ENCODE measurements at regions not wholly inside any gene's neighbourhood (a gene's known extent, or its start where the extent isn't known, plus 50 kb on each side); places are given as distances from the start of the nearest gene placed in this dataset.

GRCh38 chr22:49357661-49358440 is 469.8 kb downstream of the BRD1 start:
- H3K9me3 ChIP-seq (ENCODE audit: low read depth): no peaks in the 10 kb centered on the region
- H3K36me3 ChIP-seq (ENCODE audit: low read depth): no peaks in the 10 kb centered on the region
- 31 to 36% methylated on average over 20 of the region's 20 CpGs for WGBS, 2 experiments (ENCODE audit: low coverage in 1 of 2, low lambda C conversion rate in 2 of 2, missing lambda C conversion rate in 2 of 2)
- no peak overlapping the region for H3K27ac ChIP-seq
- H3K9me2 ChIP-seq (ENCODE audit: insufficient read depth): no peaks in the 10 kb centered on the region
- H4K20me1 ChIP-seq (ENCODE audit: insufficient read depth): no peaks in the 10 kb centered on the region
- H3K9ac ChIP-seq: no peak overlapping the region
- H3F3A ChIP-seq (ENCODE audit: insufficient read depth): no peaks in the 10 kb centered on the region
- no peaks in the 10 kb centered on the region for H3K4me1 ChIP-seq (ENCODE audit: insufficient read depth)
- in situ Hi-C loops (cut with MboI): no loop called here
- no peak for TF ChIP-seq EZH2 (IDR thresholded peaks at IDR 0.05; ENCODE audit: insufficient read depth, poor library complexity, severe bottlenecking)
- no peak for TF ChIP-seq EZH2phosphoT487 (IDR thresholded peaks at IDR 0.05; ENCODE audit: insufficient read depth, low read depth)
- H3K4me3 ChIP-seq: no peak overlapping the region
- DNase-seq: no peak
- H3K79me2 ChIP-seq (ENCODE audit: insufficient read depth): no peaks in the 10 kb centered on the region
- H3K27me3 ChIP-seq (replicated peaks; ENCODE audit: insufficient read depth): no peaks in the 10 kb centered on the region
- no peak overlapping the region for H2AFZ ChIP-seq
- no peak overlapping the region for H3K4me2 ChIP-seq (ENCODE audit: unreplicated experiment)

DNA sequence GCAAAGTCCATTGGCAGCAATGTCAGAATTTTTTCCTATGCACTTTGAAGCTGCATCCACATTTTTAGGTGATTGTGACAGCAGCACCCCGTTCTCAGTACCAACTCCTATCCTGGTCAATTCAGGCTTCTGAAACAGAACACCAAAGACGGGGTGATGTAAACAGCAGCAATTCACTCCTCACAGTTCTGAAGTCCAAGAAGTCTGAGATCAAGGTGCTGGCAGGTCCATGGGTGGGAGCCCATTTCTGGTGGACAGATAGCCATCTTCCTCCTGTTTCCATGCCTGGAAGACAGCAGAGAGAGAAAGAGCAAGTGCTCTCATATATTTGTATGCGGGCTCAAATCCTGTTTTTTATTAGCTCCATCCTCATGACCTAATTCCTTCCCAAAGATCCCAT is 471.2 kb downstream of the BRD1 start:
- H3K9me3 ChIP-seq (ENCODE audit: low read depth): no peaks in the 10 kb centered on the region
- H3K36me3 ChIP-seq (ENCODE audit: low read depth): no peaks in the 10 kb centered on the region
- no peak overlapping the region for H3K4me3 ChIP-seq
- H3K27ac ChIP-seq: no peak overlapping the region
- in situ Hi-C loops (cut with MboI): no loop called here
- H3K4me1 ChIP-seq (ENCODE audit: insufficient read depth): no peaks in the 10 kb centered on the region
- WGBS, 2 experiments (ENCODE audit: low coverage in 1 of 2, low lambda C conversion rate in 2 of 2, missing lambda C conversion rate in 2 of 2): 27 to 34% methylated on average over 3 of the region's 3 CpGs
- H4K20me1 ChIP-seq (ENCODE audit: insufficient read depth): no peaks in the 10 kb centered on the region
- DNase-seq: no peak
- no peak overlapping the region for H3K4me2 ChIP-seq (ENCODE audit: unreplicated experiment)
- H3K27me3 ChIP-seq (replicated peaks; ENCODE audit: insufficient read depth): no peaks in the 10 kb centered on the region
- H3K79me2 ChIP-seq (ENCODE audit: insufficient read depth): no peaks in the 10 kb centered on the region
- H3F3A ChIP-seq (ENCODE audit: insufficient read depth): no peaks in the 10 kb centered on the region
- H3K9ac ChIP-seq: no peak overlapping the region
- no peak for TF ChIP-seq EZH2 (IDR thresholded peaks at IDR 0.05; ENCODE audit: insufficient read depth, poor library complexity, severe bottlenecking)
- TF ChIP-seq EZH2phosphoT487 (IDR thresholded peaks at IDR 0.05; ENCODE audit: insufficient read depth, low read depth): no peak
- H3K9me2 ChIP-seq (ENCODE audit: insufficient read depth): no peaks in the 10 kb centered on the region
- no peak overlapping the region for H2AFZ ChIP-seq

- in situ Hi-C loops (cut with MboI): no loop called here
- H2AFZ ChIP-seq: no peak overlapping the region
- no peaks in the 10 kb centered on the region for H3K9me2 ChIP-seq (ENCODE audit: insufficient read depth)
- no peaks in the 10 kb centered on the region for H4K20me1 ChIP-seq (ENCODE audit: insufficient read depth)
- WGBS, 2 experiments (ENCODE audit: low coverage in 1 of 2, low lambda C conversion rate in 2 of 2, missing lambda C conversion rate in 2 of 2): 41 to 44% methylated on average over 18 of the region's 18 CpGs
- no peaks in the 10 kb centered on the region for H3F3A ChIP-seq (ENCODE audit: insufficient read depth)
- H3K79me2 ChIP-seq (ENCODE audit: insufficient read depth): no peaks in the 10 kb centered on the region
- no peaks in the 10 kb centered on the region for H3K4me1 ChIP-seq (ENCODE audit: insufficient read depth)
- H3K27me3 ChIP-seq (replicated peaks; ENCODE audit: insufficient read depth): no peaks in the 10 kb centered on the region
- no peaks in the 10 kb centered on the region for H3K36me3 ChIP-seq (ENCODE audit: low read depth)
- no peak overlapping the region for H3K27ac ChIP-seq
- no peak overlapping the region for H3K4me2 ChIP-seq (ENCODE audit: unreplicated experiment)
- DNase-seq: no peak
- H3K4me3 ChIP-seq: no peak overlapping the region
- H3K9me3 ChIP-seq (ENCODE audit: low read depth): no peaks in the 10 kb centered on the region
- TF ChIP-seq EZH2phosphoT487 (IDR thresholded peaks at IDR 0.05; ENCODE audit: insufficient read depth, low read depth): no peak
- no peak for TF ChIP-seq EZH2 (IDR thresholded peaks at IDR 0.05; ENCODE audit: insufficient read depth, poor library complexity, severe bottlenecking)
- H3K9ac ChIP-seq: no peak overlapping the region
Observed at GRCh38 chr22:49355211-49355920, 472.3 kb downstream of the BRD1 start.

- in situ Hi-C loops (cut with MboI): no loop called here
Observed at GRCh38 chr22:49354516-49355210, 473.0 kb downstream of the BRD1 start.

More at GRCh38 chr22:49354516-49355210, 473.0 kb downstream of the BRD1 start:
- no peaks in the 10 kb centered on the region for H3F3A ChIP-seq (ENCODE audit: insufficient read depth)
- no peak overlapping the region for H3K4me3 ChIP-seq
- no peak overlapping the region for H3K9ac ChIP-seq
- no peak overlapping the region for H3K27ac ChIP-seq
- no peak overlapping the region for H3K4me2 ChIP-seq (ENCODE audit: unreplicated experiment)
- no peak overlapping the region for H2AFZ ChIP-seq
- no peaks in the 10 kb centered on the region for H3K9me3 ChIP-seq (ENCODE audit: low read depth)
- DNase-seq: no peak
- TF ChIP-seq EZH2phosphoT487 (IDR thresholded peaks at IDR 0.05; ENCODE audit: insufficient read depth, low read depth): no peak
- no peak for TF ChIP-seq EZH2 (IDR thresholded peaks at IDR 0.05; ENCODE audit: insufficient read depth, poor library complexity, severe bottlenecking)
- no peaks in the 10 kb centered on the region for H3K27me3 ChIP-seq (replicated peaks; ENCODE audit: insufficient read depth)
- no peaks in the 10 kb centered on the region for H4K20me1 ChIP-seq (ENCODE audit: insufficient read depth)
- H3K79me2 ChIP-seq (ENCODE audit: insufficient read depth): no peaks in the 10 kb centered on the region
- H3K4me1 ChIP-seq (ENCODE audit: insufficient read depth): no peaks in the 10 kb centered on the region
- H3K9me2 ChIP-seq (ENCODE audit: insufficient read depth): no peaks in the 10 kb centered on the region
- no peaks in the 10 kb centered on the region for H3K36me3 ChIP-seq (ENCODE audit: low read depth)
- 29% methylated on average over 14 of the region's 14 CpGs for WGBS, 2 experiments (ENCODE audit: low coverage in 1 of 2, low lambda C conversion rate in 2 of 2, missing lambda C conversion rate in 2 of 2)
